Fibroblast of the aortic adventitia (primary cell): ENCODE measurements at regions not wholly inside any gene's neighbourhood (a gene's known extent, or its start where the extent isn't known, plus 50 kb on each side); places are given as distances from the start of the nearest gene placed in this dataset.
"Not testable (repeated sequence)": the region's sequence is repeated elsewhere in the genome, so short reads cannot be mapped to it uniquely, and the experiment has no call there.

Experiments
- DNase-seq: peaks from one replicate; pipeline ENCODE4 v3.0.0-alpha.2; 2010; ENCODE audit warnings: low read depth
- H3K4me3 ChIP-seq: 2 replicates; pipeline ENCODE4 v1.5.1; 2011; ENCODE audit warnings: low read depth, mild to moderate bottlenecking, control low read depth, low read length, moderate library complexity
- CTCF ChIP-seq: IDR thresholded peaks from 2 replicates; pipeline ENCODE4 v1.5.1; 2011; ENCODE audit warnings: mild to moderate bottlenecking, low read length, control low read depth, inconsistent platforms; ENCODE audit not compliant: insufficient read depth

GRCh38 chr5:87524217-87524616, 111.5 kb upstream of the CCNH start:
- no peak for DNase-seq
- H3K4me3 ChIP-seq = no peak overlapping the region
- no peak for TF ChIP-seq CTCF

DNA sequence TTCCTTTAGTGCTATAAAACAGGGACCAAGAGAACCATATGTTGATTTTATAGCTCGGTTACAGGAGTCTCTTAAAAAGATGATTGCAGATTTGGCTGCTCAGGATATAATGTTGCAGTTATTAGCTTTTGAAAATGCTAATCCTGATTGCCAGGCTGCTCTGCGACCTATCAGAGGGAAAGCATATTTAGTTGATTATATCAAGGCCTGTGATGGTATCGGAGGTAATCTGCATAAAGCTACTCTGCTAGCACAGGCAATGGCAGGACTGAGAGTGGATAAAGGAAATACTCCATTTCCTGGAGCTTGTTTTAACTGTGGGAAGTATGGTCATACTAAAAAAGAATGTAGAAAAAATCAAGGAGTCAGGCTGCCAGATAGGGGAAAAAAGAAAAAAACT, 99.0 kb upstream of the CCNH start:
- H3K4me3 ChIP-seq = not testable (repeated sequence)

DNA sequence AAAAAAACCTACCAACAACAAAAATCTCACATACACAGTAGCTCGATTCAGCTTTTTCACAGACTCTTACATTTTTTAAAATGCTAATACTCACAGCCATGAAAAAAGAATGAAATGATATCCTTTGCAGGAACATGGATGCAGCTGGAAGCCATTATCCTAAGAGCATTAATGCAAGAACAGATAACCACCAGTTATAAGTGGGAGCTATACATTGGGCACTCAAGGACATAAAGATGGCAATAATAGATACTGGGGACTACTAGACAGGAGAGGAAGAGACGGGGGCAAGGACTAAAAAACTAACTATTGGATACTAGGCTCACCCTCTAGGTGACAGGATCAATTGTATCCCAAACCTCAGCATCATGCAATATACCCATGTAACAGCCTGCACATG, 90.3 kb upstream of the CCNH start:
- no peak for DNase-seq
- no peak for TF ChIP-seq CTCF
- no peak overlapping the region for H3K4me3 ChIP-seq

More for the DNA sequence above, 99.0 kb upstream of the CCNH start:
- DNase-seq = not testable (repeated sequence)

GRCh38 chr5:87499478-87500410, 87.0 kb upstream of the CCNH start:
- no peak for DNase-seq
- H3K4me3 ChIP-seq = no peak overlapping the region
- TF ChIP-seq CTCF = no peak
